GM18951 (cell line): ENCODE measurements at regions not wholly inside any gene's neighbourhood (a gene's known extent, or its start where the extent isn't known, plus 50 kb on each side); places are given as distances from the start of the nearest gene placed in this dataset.
"Not testable (repeated sequence)": the region's sequence is repeated elsewhere in the genome, so short reads cannot be mapped to it uniquely, and the experiment has no call there.

Experiments used
- POLR2A ChIP-seq: IDR thresholded peaks from 4 replicates; pipeline ENCODE4 v1.6.1; 2011; ENCODE audit warnings: mild to moderate bottlenecking; ENCODE audit not compliant: insufficient read length, insufficient read depth; ENCODE audit errors: extremely low read depth
- in situ Hi-C: fragments of 300-500 bp; cut with MboI; formaldehyde crosslinking; loops from one replicate; pipeline ENCODE4 v1.12.0; 2022; ENCODE audit warnings: low sequenced_read_pairs, mixed read lengths, inconsistent platforms; ENCODE audit not compliant: unreplicated experiment

DNA sequence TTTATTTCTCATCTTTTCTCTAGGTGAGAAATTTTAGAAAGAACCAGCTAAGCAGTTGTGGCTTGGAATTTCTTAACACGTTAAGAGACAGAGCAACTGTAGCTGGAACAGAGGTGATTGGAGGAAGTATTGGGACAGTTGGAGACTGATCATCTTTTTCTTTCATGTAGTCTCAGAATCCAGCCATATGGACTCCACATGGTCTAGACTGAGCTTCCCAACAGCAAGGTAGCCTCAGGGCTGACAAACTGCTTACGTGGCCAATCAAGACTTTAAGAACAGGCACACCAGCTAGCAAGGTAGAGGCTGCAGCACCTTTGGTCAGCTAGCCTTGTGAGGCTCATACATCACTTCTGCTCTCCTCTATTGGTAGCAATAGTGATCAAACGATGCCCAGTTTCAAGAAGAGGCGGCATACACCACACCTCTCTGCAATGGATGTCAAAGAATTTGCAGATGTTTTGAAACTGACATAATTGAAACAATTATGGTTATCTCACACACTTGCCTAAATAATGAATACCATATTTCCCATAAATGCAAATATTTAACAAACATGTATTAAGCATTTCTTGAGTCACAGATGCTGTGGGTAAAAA is 590.5 kb upstream of the SLC35B3 start:
- no peak for TF ChIP-seq POLR2A
- in situ Hi-C loops, result no loop called here

- TF ChIP-seq POLR2A, result no peak
- in situ Hi-C loops, result no loop called here
Observed at GRCh38 chr6:9025228-9025627, 589.9 kb upstream of the SLC35B3 start.

- in situ Hi-C loops, result not testable (repeated sequence)
Observed at GRCh38 chr6:9024246-9024645, 588.9 kb upstream of the SLC35B3 start.

- in situ Hi-C loops, result no loop called here
- no peak for TF ChIP-seq POLR2A
Observed at GRCh38 chr6:9020001-9020400, 584.7 kb upstream of the SLC35B3 start.

GRCh38 chr6:9009931-9010330 is 574.6 kb upstream of the SLC35B3 start:
- in situ Hi-C loops, result no loop called here

GRCh38 chr6:9007027-9007426 is 571.7 kb upstream of the SLC35B3 start:
- in situ Hi-C loops, result no loop called here
- TF ChIP-seq POLR2A, result no peak

More at GRCh38 chr6:9009931-9010330, 574.6 kb upstream of the SLC35B3 start:
- no peak for TF ChIP-seq POLR2A

DNA sequence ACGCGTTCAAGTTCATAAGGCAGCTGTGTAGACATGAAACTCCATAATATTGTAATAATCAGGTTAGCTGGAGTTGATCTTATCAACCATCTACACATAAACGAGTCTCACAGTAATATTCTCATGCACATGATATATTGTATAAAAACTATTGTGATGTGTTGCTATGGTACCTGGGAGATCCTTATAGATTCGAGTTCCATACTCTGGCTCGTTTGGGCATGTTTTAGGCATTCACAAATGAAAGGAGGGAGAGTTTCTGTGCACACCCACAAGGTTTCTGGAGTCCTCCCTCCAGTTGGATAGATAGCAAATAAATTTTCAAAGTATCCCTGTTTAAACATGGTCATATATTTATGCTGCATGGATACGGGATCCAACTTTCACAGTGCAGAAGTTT is 567.5 kb upstream of the SLC35B3 start:
- TF ChIP-seq POLR2A, result no peak
- in situ Hi-C loops, result no loop called here

GRCh38 chr6:8995156-8995555 is 559.8 kb upstream of the SLC35B3 start:
- no peak for TF ChIP-seq POLR2A
- in situ Hi-C loops, result loop anchor here (25.0 kb wide), 2 partner anchors 1017 to 1442 kb away; no protein-coding TSS in a partner anchor

GRCh38 chr6:8993111-8993510 is 557.8 kb upstream of the SLC35B3 start:
- in situ Hi-C loops, result loop anchor here (25.0 kb wide), 2 partner anchors 1019 to 1444 kb away; no protein-coding TSS in a partner anchor

DNA sequence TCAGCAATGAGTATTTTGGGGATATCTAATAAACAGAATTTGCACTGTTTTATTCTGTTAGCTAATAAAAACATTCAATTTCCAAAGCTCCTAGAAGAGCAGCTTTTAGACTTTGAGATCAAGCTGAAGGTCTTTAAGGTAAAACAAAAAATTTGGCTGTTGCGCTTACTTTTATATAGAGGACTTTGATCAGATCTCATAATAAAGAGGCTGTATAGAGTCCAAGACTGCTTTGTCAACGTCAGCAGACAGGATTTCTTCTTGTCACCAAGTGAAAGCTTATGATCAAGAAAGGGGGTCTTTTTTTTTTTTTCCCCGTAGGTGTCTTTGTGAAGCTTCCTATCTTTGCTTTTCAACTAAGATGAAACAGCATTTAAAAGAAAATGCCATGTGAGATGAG is 556.5 kb upstream of the SLC35B3 start:
- no peak for TF ChIP-seq POLR2A
- in situ Hi-C loops, result loop anchor here (25.0 kb wide), 2 partner anchors 1020 to 1445 kb away; no protein-coding TSS in a partner anchor

More at GRCh38 chr6:8993111-8993510, 557.8 kb upstream of the SLC35B3 start:
- TF ChIP-seq POLR2A, result no peak

- in situ Hi-C loops, result loop anchor here (25.0 kb wide), 2 partner anchors 1022 to 1447 kb away; no protein-coding TSS in a partner anchor
- TF ChIP-seq POLR2A, result no peak
Observed at GRCh38 chr6:8990075-8990474, 554.7 kb upstream of the SLC35B3 start.

GRCh38 chr6:8983202-8983688 is 547.9 kb upstream of the SLC35B3 start:
- in situ Hi-C loops, result loop anchor here (25.0 kb wide), 2 partner anchors 1029 to 1454 kb away; no protein-coding TSS in a partner anchor
- no peak for TF ChIP-seq POLR2A

DNA sequence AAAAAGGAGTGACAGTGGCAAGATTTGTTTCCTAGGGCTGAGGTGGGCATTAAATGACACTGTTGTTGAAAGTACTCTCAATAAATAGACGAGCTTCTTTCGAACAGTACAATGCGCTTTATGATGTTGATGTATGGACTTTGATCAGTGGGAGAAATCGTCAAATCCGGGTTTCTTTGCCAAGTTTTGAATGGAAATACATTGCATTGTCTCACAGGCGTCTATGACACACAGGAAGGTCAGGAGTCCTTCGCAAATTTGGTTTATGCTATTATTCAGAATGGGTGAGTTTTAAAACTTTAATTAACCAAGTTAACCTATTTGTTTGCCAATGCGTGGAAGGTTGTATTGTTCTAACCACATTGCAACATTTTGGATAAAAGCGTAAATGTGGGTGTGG is 547.3 kb upstream of the SLC35B3 start:
- no peak for TF ChIP-seq POLR2A
- in situ Hi-C loops, result loop anchor here (25.0 kb wide), 2 partner anchors 1030 to 1455 kb away; no protein-coding TSS in a partner anchor

DNA sequence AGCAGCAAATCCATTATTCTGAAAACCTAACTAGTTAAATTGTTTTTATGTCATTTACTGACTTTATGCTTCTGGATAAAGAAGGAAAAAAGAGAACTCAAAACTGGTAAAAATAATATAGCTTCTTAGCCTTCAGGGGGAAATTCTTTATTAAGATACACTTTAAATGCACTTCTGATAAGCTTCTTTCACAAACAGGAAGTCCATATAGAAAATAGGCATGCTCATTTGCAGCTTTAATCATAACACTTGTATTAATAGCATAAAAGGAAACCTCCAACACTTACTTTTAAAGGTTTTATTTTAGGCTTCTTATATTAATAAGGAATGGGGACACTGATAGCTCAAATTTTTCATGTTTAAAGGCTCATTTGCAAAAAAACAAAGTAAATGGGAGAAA is 538.0 kb upstream of the SLC35B3 start:
- in situ Hi-C loops, result no loop called here
- TF ChIP-seq POLR2A, result no peak
